ENCODE measurements at regions not wholly inside any gene's neighbourhood (a gene's known extent, or its start where the extent isn't known, plus 50 kb on each side); places are given as distances from the start of the nearest gene placed in this dataset.

GRCh38 chr3:180403156-180403555 is 198.8 kb upstream of the TTC14 start:
- Histone ChIP-seq H3K36me3 (ENCODE audit: control insufficient read depth in 4 of 4, insufficient read depth in 4 of 4, low read length in 3 of 4) (no peaks in the 10 kb centered on the region), H3K4me3 (ENCODE audit: control insufficient read depth in 1 of 7, extremely low read depth in 1 of 7, insufficient read depth in 4 of 7, low read depth in 2 of 7, low read length in 6 of 7) (no peak overlapping the region), H3K4me1 (ENCODE audit: control extremely low read depth in 1 of 4, control insufficient read depth in 4 of 4, insufficient read depth in 4 of 4, low read length in 3 of 4) (no peaks in the 10 kb centered on the region), H3K27ac (ENCODE audit: insufficient read depth in 1 of 2, low read depth in 1 of 2, low read length in 2 of 2, poor library complexity in 1 of 2, severe bottlenecking in 2 of 2) (no peak overlapping the region), H3K9me3 (ENCODE audit: control extremely low read depth in 1 of 5, control insufficient read depth in 4 of 5, insufficient read depth in 2 of 5, low read depth in 1 of 5, low read length in 4 of 5) (no peaks in the 10 kb centered on the region), H3K27me3 (replicated peaks in 2 of 5; ENCODE audit: control insufficient read depth in 4 of 5, insufficient read depth in 5 of 5, low read length in 4 of 5) (no peaks in the 10 kb centered on the region)
- CTCF ChIA-PET = no interaction called here
- no peak for DNase-seq
- POLR2A ChIA-PET = no interaction called here

GRCh38 chr3:180408654-180409053 is 193.3 kb upstream of the TTC14 start:
- POLR2A ChIA-PET = no interaction called here
- Histone ChIP-seq H3K27ac (ENCODE audit: insufficient read depth in 1 of 2, low read depth in 1 of 2, low read length in 2 of 2, poor library complexity in 1 of 2, severe bottlenecking in 2 of 2) (no peak overlapping the region), H3K4me3 (ENCODE audit: control insufficient read depth in 1 of 7, extremely low read depth in 1 of 7, insufficient read depth in 4 of 7, low read depth in 2 of 7, low read length in 6 of 7) (no peak overlapping the region), H3K36me3 (ENCODE audit: control insufficient read depth in 4 of 4, insufficient read depth in 4 of 4, low read length in 3 of 4) (no peaks in the 10 kb centered on the region), H3K4me1 (ENCODE audit: control extremely low read depth in 1 of 4, control insufficient read depth in 4 of 4, insufficient read depth in 4 of 4, low read length in 3 of 4) (no peaks in the 10 kb centered on the region), H3K27me3 (replicated peaks in 2 of 5; ENCODE audit: control insufficient read depth in 4 of 5, insufficient read depth in 5 of 5, low read length in 4 of 5) (no peaks in the 10 kb centered on the region), H3K9me3 (ENCODE audit: control extremely low read depth in 1 of 5, control insufficient read depth in 4 of 5, insufficient read depth in 2 of 5, low read depth in 1 of 5, low read length in 4 of 5) (no peaks in the 10 kb centered on the region)
- DNase-seq = no peak
- WGBS (ENCODE audit: insufficient coverage) = no CpG with 5 or more reads among the region's 1 CpG
- CTCF ChIA-PET = no interaction called here

- no peak overlapping the region for H3K4me3 ChIP-seq (ENCODE audit: control insufficient read depth in 1 of 7, extremely low read depth in 1 of 7, insufficient read depth in 4 of 7, low read depth in 2 of 7, low read length in 6 of 7)
- CTCF ChIA-PET = no interaction called here
- no peak overlapping the region for H3K27ac ChIP-seq (ENCODE audit: insufficient read depth in 1 of 2, low read depth in 1 of 2, low read length in 2 of 2, poor library complexity in 1 of 2, severe bottlenecking in 2 of 2)
- H3K4me1 ChIP-seq (ENCODE audit: control extremely low read depth in 1 of 4, control insufficient read depth in 4 of 4, insufficient read depth in 4 of 4, low read length in 3 of 4) = no peaks in the 10 kb centered on the region
- H3K9me3 ChIP-seq (ENCODE audit: control extremely low read depth in 1 of 5, control insufficient read depth in 4 of 5, insufficient read depth in 2 of 5, low read depth in 1 of 5, low read length in 4 of 5) = no peaks in the 10 kb centered on the region
- H3K27me3 ChIP-seq (replicated peaks in 2 of 5; ENCODE audit: control insufficient read depth in 4 of 5, insufficient read depth in 5 of 5, low read length in 4 of 5) = no peaks in the 10 kb centered on the region
- no peak for DNase-seq
- no peaks in the 10 kb centered on the region for H3K36me3 ChIP-seq (ENCODE audit: control insufficient read depth in 4 of 4, insufficient read depth in 4 of 4, low read length in 3 of 4)
- POLR2A ChIA-PET = no interaction called here
Observed at GRCh38 chr3:180409170-180409569, 192.8 kb upstream of the TTC14 start.

GRCh38 chr3:180409883-180410282 is 192.1 kb upstream of the TTC14 start:
- no CpG with 5 or more reads among the region's 2 CpGs for WGBS (ENCODE audit: insufficient coverage)
- CTCF ChIA-PET = no interaction called here
- H3K9me3 ChIP-seq (ENCODE audit: control extremely low read depth in 1 of 5, control insufficient read depth in 4 of 5, insufficient read depth in 2 of 5, low read depth in 1 of 5, low read length in 4 of 5) = no peaks in the 10 kb centered on the region

GRCh38 chr3:180414157-180414556 is 187.8 kb upstream of the TTC14 start:
- no peak overlapping the region for H3K27ac ChIP-seq (ENCODE audit: insufficient read depth in 1 of 2, low read depth in 1 of 2, low read length in 2 of 2, poor library complexity in 1 of 2, severe bottlenecking in 2 of 2)

More at GRCh38 chr3:180409883-180410282, 192.1 kb upstream of the TTC14 start:
- no peaks in the 10 kb centered on the region for H3K27me3 ChIP-seq (replicated peaks in 2 of 5; ENCODE audit: control insufficient read depth in 4 of 5, insufficient read depth in 5 of 5, low read length in 4 of 5)
- no peaks in the 10 kb centered on the region for H3K4me1 ChIP-seq (ENCODE audit: control extremely low read depth in 1 of 4, control insufficient read depth in 4 of 4, insufficient read depth in 4 of 4, low read length in 3 of 4)
- H3K4me3 ChIP-seq (ENCODE audit: control insufficient read depth in 1 of 7, extremely low read depth in 1 of 7, insufficient read depth in 4 of 7, low read depth in 2 of 7, low read length in 6 of 7) = no peak overlapping the region
- POLR2A ChIA-PET = no interaction called here
- H3K36me3 ChIP-seq (ENCODE audit: control insufficient read depth in 4 of 4, insufficient read depth in 4 of 4, low read length in 3 of 4) = no peaks in the 10 kb centered on the region
- DNase-seq = no peak
- H3K27ac ChIP-seq (ENCODE audit: insufficient read depth in 1 of 2, low read depth in 1 of 2, low read length in 2 of 2, poor library complexity in 1 of 2, severe bottlenecking in 2 of 2) = no peak overlapping the region

GRCh38 chr3:180416111-180416594 is 185.8 kb upstream of the TTC14 start:
- Histone ChIP-seq H3K4me1 (ENCODE audit: control extremely low read depth in 1 of 4, control insufficient read depth in 4 of 4, insufficient read depth in 4 of 4, low read length in 3 of 4) (no peaks in the 10 kb centered on the region), H3K9me3 (ENCODE audit: control extremely low read depth in 1 of 5, control insufficient read depth in 4 of 5, insufficient read depth in 2 of 5, low read depth in 1 of 5, low read length in 4 of 5) (no peaks in the 10 kb centered on the region), H3K36me3 (ENCODE audit: control insufficient read depth in 4 of 4, insufficient read depth in 4 of 4, low read length in 3 of 4) (no peaks in the 10 kb centered on the region), H3K27ac (ENCODE audit: insufficient read depth in 1 of 2, low read depth in 1 of 2, low read length in 2 of 2, poor library complexity in 1 of 2, severe bottlenecking in 2 of 2) (no peak overlapping the region), H3K27me3 (replicated peaks in 2 of 5; ENCODE audit: control insufficient read depth in 4 of 5, insufficient read depth in 5 of 5, low read length in 4 of 5) (peaks cover 0 to 2% (median 0%) of the 10 kb centered on the region in 5 experiments), H3K4me3 (ENCODE audit: control insufficient read depth in 1 of 7, extremely low read depth in 1 of 7, insufficient read depth in 4 of 7, low read depth in 2 of 7, low read length in 6 of 7) (no peak overlapping the region)
- no peak for DNase-seq
- POLR2A ChIA-PET = no interaction called here
- no CpG with 5 or more reads among the region's 2 CpGs for WGBS (ENCODE audit: insufficient coverage)
- CTCF ChIA-PET = no interaction called here

More at GRCh38 chr3:180414157-180414556, 187.8 kb upstream of the TTC14 start:
- Histone ChIP-seq H3K4me3 (ENCODE audit: control insufficient read depth in 1 of 7, extremely low read depth in 1 of 7, insufficient read depth in 4 of 7, low read depth in 2 of 7, low read length in 6 of 7) (no peak overlapping the region), H3K4me1 (ENCODE audit: control extremely low read depth in 1 of 4, control insufficient read depth in 4 of 4, insufficient read depth in 4 of 4, low read length in 3 of 4) (no peaks in the 10 kb centered on the region), H3K27me3 (replicated peaks in 2 of 5; ENCODE audit: control insufficient read depth in 4 of 5, insufficient read depth in 5 of 5, low read length in 4 of 5) (peaks cover 0 to 2% (median 0%) of the 10 kb centered on the region in 5 experiments), H3K9me3 (ENCODE audit: control extremely low read depth in 1 of 5, control insufficient read depth in 4 of 5, insufficient read depth in 2 of 5, low read depth in 1 of 5, low read length in 4 of 5) (no peaks in the 10 kb centered on the region), H3K36me3 (ENCODE audit: control insufficient read depth in 4 of 4, insufficient read depth in 4 of 4, low read length in 3 of 4) (no peaks in the 10 kb centered on the region)
- DNase-seq = no peak
- ChIA-PET POLR2A (no interaction called here), CTCF (no interaction called here)

GRCh38 chr3:180417241-180417640 is 184.7 kb upstream of the TTC14 start:
- no peaks in the 10 kb centered on the region for H3K4me1 ChIP-seq (ENCODE audit: control extremely low read depth in 1 of 4, control insufficient read depth in 4 of 4, insufficient read depth in 4 of 4, low read length in 3 of 4)
- no peak for DNase-seq
- no peak overlapping the region for H3K4me3 ChIP-seq (ENCODE audit: control insufficient read depth in 1 of 7, extremely low read depth in 1 of 7, insufficient read depth in 4 of 7, low read depth in 2 of 7, low read length in 6 of 7)
- H3K27me3 ChIP-seq (replicated peaks in 2 of 5; ENCODE audit: control insufficient read depth in 4 of 5, insufficient read depth in 5 of 5, low read length in 4 of 5) = peaks cover 0 to 2% (median 0%) of the 10 kb centered on the region in 5 experiments
- ChIA-PET POLR2A (no interaction called here), CTCF (no interaction called here)
- no peaks in the 10 kb centered on the region for H3K36me3 ChIP-seq (ENCODE audit: control insufficient read depth in 4 of 4, insufficient read depth in 4 of 4, low read length in 3 of 4)
- no peaks in the 10 kb centered on the region for H3K9me3 ChIP-seq (ENCODE audit: control extremely low read depth in 1 of 5, control insufficient read depth in 4 of 5, insufficient read depth in 2 of 5, low read depth in 1 of 5, low read length in 4 of 5)
- H3K27ac ChIP-seq (ENCODE audit: insufficient read depth in 1 of 2, low read depth in 1 of 2, low read length in 2 of 2, poor library complexity in 1 of 2, severe bottlenecking in 2 of 2) = no peak overlapping the region

- H3K27me3 ChIP-seq (replicated peaks in 2 of 5; ENCODE audit: control insufficient read depth in 4 of 5, insufficient read depth in 5 of 5, low read length in 4 of 5) = peaks cover 0 to 2% (median 0%) of the 10 kb centered on the region in 5 experiments
- H3K36me3 ChIP-seq (ENCODE audit: control insufficient read depth in 4 of 4, insufficient read depth in 4 of 4, low read length in 3 of 4) = no peaks in the 10 kb centered on the region
- DNase-seq = no peak
- no peak overlapping the region for H3K27ac ChIP-seq (ENCODE audit: insufficient read depth in 1 of 2, low read depth in 1 of 2, low read length in 2 of 2, poor library complexity in 1 of 2, severe bottlenecking in 2 of 2)
- POLR2A ChIA-PET = no interaction called here
- H3K9me3 ChIP-seq (ENCODE audit: control extremely low read depth in 1 of 5, control insufficient read depth in 4 of 5, insufficient read depth in 2 of 5, low read depth in 1 of 5, low read length in 4 of 5) = peaks cover 0 to 3% (median 0%) of the 10 kb centered on the region in 5 experiments
- H3K4me3 ChIP-seq (ENCODE audit: control insufficient read depth in 1 of 7, extremely low read depth in 1 of 7, insufficient read depth in 4 of 7, low read depth in 2 of 7, low read length in 6 of 7) = no peak overlapping the region
- no CpG with 5 or more reads among the region's 2 CpGs for WGBS (ENCODE audit: insufficient coverage)
- CTCF ChIA-PET = no interaction called here
- H3K4me1 ChIP-seq (ENCODE audit: control extremely low read depth in 1 of 4, control insufficient read depth in 4 of 4, insufficient read depth in 4 of 4, low read length in 3 of 4) = no peaks in the 10 kb centered on the region
Observed at GRCh38 chr3:180420016-180420415, 181.9 kb upstream of the TTC14 start.
